ENCODE measurements at regions not wholly inside any gene's neighbourhood (a gene's known extent, or its start where the extent isn't known, plus 50 kb on each side); places are given as distances from the start of the nearest gene placed in this dataset.

- TF ChIP-seq CTCF (conservative IDR thresholded peaks at IDR 0.05; ENCODE audit: low read length): no peak
- TF ChIP-seq EZH2phosphoT487 (IDR thresholded peaks at IDR 0.05; ENCODE audit: borderline replicate concordance): no peak
These were observed 61.9 kb upstream of the MAGI2 start for GRCh38 chr7:79515358-79515757.
